B cell (primary cell): ENCODE measurements at regions not wholly inside any gene's neighbourhood (a gene's known extent, or its start where the extent isn't known, plus 50 kb on each side); places are given as distances from the start of the nearest gene placed in this dataset.
"Not testable (repeated sequence)": the region's sequence is repeated elsewhere in the genome, so short reads cannot be mapped to it uniquely, and the experiment has no call there.

ENCODE experiments used
- ATAC-seq: fragments of 200-7000 bp; cut with Tn5 transposase; one replicate; pipeline ENCODE4 v1.10.0; 2021; ENCODE audit warnings: low read depth, mild to moderate bottlenecking, moderate number of reproducible peaks, moderate library complexity
- CTCF ChIA-PET: fragments of 350-600 bp; sonication (Branson Sonifier 250); formaldehyde crosslinking; loops from one replicate; lab custom pipeline; 2021; ENCODE audit warnings: antibody characterized with exemption, inconsistent platforms; lab: Charles Lee
- POLR2A ChIA-PET: fragments of 350-600 bp; sonication (Branson Sonifier 250); formaldehyde crosslinking; loops from one replicate; lab custom pipeline; 2021; ENCODE audit warnings: antibody characterized with exemption; lab: Charles Lee
- DNase-seq: peaks from one replicate; pipeline ENCODE4 v3.0.0; 2013
- H2AFZ ChIP-seq: 2 replicates; pipeline ENCODE4 v1.6.1; 2012; ENCODE audit warnings: mild to moderate bottlenecking, low read depth, low read length; ENCODE audit not compliant: insufficient read depth, poor library complexity, severe bottlenecking
- H3K27ac ChIP-seq, 2 donors: 1 replicate in 1 of 2; 2 replicates in 1 of 2; pipeline ENCODE4 v1.5.1; 2012 to 2013; ENCODE audit warnings: low read length in 2 of 2, mild to moderate bottlenecking in 2 of 2, moderate library complexity in 1 of 2
- H3K27me3 ChIP-seq, 4 experiments: fragments of 200-600 bp in 1 of 4; sonication (generic) in 1 of 4; replicated peaks in 1 of 4; 1 replicate in 2 of 4; 2 replicates in 2 of 4; pipeline versions ENCODE4 v1.6.1 to v1.7.0; 2013 to 2016; ENCODE audit warnings: low read length in 3 of 4, mild to moderate bottlenecking in 2 of 4, mixed read lengths in 1 of 4, moderate library complexity in 1 of 4; ENCODE audit not compliant: insufficient read depth in 4 of 4, control insufficient read depth in 3 of 4; ENCODE audit errors: control extremely low read depth in 1 of 4
- H3K36me3 ChIP-seq, 2 experiments: replicated peaks in 1 of 2; 1 replicate in 1 of 2; 2 replicates in 1 of 2; pipeline versions ENCODE4 v1.6.1 to v1.7.1; 2013; ENCODE audit warnings: low read length in 1 of 2; ENCODE audit not compliant: insufficient read depth in 2 of 2, control insufficient read depth in 1 of 2; ENCODE audit errors: control extremely low read depth in 1 of 2, extremely low read depth in 1 of 2
- H3K4me1 ChIP-seq, 2 donors: fragments of 200-600 bp in 1 of 2; sonication (generic) in 1 of 2; 1 replicate in 1 of 2; 2 replicates in 1 of 2; pipeline versions ENCODE4 v1.5.1 to v1.6.1; 2013 to 2017; ENCODE audit warnings: low read length in 2 of 2; ENCODE audit not compliant: control insufficient read depth in 2 of 2, insufficient read depth in 2 of 2
- H3K4me2 ChIP-seq: replicated peaks from 2 replicates; pipeline ENCODE3; 2012; ENCODE audit warnings: mild to moderate bottlenecking, low read depth, low read length; ENCODE audit not compliant: poor library complexity, severe bottlenecking
- H3K4me3 ChIP-seq, 5 experiments: fragments of 200-600 bp in 1 of 5; sonication (generic) in 1 of 5; 1 replicate in 3 of 5; 2 replicates in 2 of 5; pipeline versions ENCODE4 v1.5.1 to v1.7.0; 2011 to 2016; ENCODE audit warnings: low read length in 4 of 5, mild to moderate bottlenecking in 4 of 5, low read depth in 2 of 5, control low read depth in 1 of 5, moderate library complexity in 1 of 5; ENCODE audit not compliant: insufficient read depth in 1 of 5; ENCODE audit errors: control extremely low read depth in 1 of 5, extremely low read depth in 1 of 5
- H3K79me2 ChIP-seq: fragments of 200-600 bp; sonication (generic); one replicate; pipeline ENCODE4 v1.6.0; 2016; ENCODE audit warnings: low read length; ENCODE audit not compliant: control insufficient read depth, insufficient read depth
- H3K9ac ChIP-seq: fragments of 200-600 bp; sonication (generic); 2 replicates; pipeline ENCODE4 v1.6.1; 2017; ENCODE audit warnings: mild to moderate bottlenecking, low read length, moderate library complexity
- H3K9me3 ChIP-seq, 3 donors: one replicate each; pipeline versions ENCODE4 v1.6.1 to v1.7.1; 2013; ENCODE audit warnings: low read length in 2 of 3; ENCODE audit not compliant: control insufficient read depth in 2 of 3, insufficient read depth in 1 of 3; ENCODE audit errors: control extremely low read depth in 1 of 3
- H4K20me1 ChIP-seq: 2 replicates; pipeline ENCODE4 v1.6.0; 2012; ENCODE audit warnings: mild to moderate bottlenecking, low read length; ENCODE audit not compliant: insufficient read depth, control insufficient read depth, poor library complexity, severe bottlenecking
- H3K27ac Mint-ChIP-seq: one replicate; pipeline ENCODE4 v1.8.0; 2021; ENCODE audit warnings: mixed read lengths
- H3K27me3 Mint-ChIP-seq: one replicate; pipeline ENCODE4 v1.8.0; 2021; ENCODE audit warnings: mixed read lengths
- H3K4me1 Mint-ChIP-seq: one replicate; pipeline ENCODE4 v1.8.0; 2021; ENCODE audit warnings: mixed read lengths
- H3K4me3 Mint-ChIP-seq: one replicate; pipeline ENCODE4 v1.8.0; 2021; ENCODE audit warnings: mixed read lengths
- H3K9me3 Mint-ChIP-seq: one replicate; pipeline ENCODE4 v1.8.0; 2022; ENCODE audit warnings: mixed read lengths; ENCODE audit not compliant: insufficient read depth
- EZH2 ChIP-seq: IDR thresholded peaks from 2 replicates; pipeline ENCODE4 v1.6.1; 2012; ENCODE audit warnings: borderline replicate concordance, low read depth, mild to moderate bottlenecking, moderate library complexity, low read length; ENCODE audit not compliant: insufficient read depth, poor library complexity, severe bottlenecking
- WGBS: methylation state at CpG from one replicate; pipeline ENCODE4 v1.1.5; 2013; ENCODE audit warnings: missing lambda C conversion rate; ENCODE audit not compliant: insufficient coverage; 5-methylcytosine and 5-hydroxymethylcytosine counted together
- intact Hi-C: fragments of 100-400 bp; cut with micrococcal nuclease; formaldehyde crosslinking; loops from one replicate; pipeline ENCODE4 v1.10.0; 2022
- TF ChIP-seq, protein P1 (sequence below): fragments of 200-600 bp; IDR thresholded peaks from one replicate; pipeline ENCODE4 v1.8.0; 2022; ENCODE audit warnings: antibody characterized with exemption, mild to moderate bottlenecking

- no CpG with 5 or more reads among the region's 3 CpGs for WGBS
- ATAC-seq (no peak), DNase-seq (no peak)
- Mint-ChIP-seq H3K9me3 (no peaks in the 10 kb centered on the region), H3K27me3 (no peaks in the 10 kb centered on the region), H3K4me1 (no peaks in the 10 kb centered on the region), H3K27ac (no peak overlapping the region), H3K4me3 (no peak overlapping the region)
- H3K4me1 ChIP-seq = no peaks in the 10 kb centered on the region
- H3K4me3 ChIP-seq = no peak overlapping the region
- H3K4me2 ChIP-seq = no peak overlapping the region
- no peak overlapping the region for H3K9ac ChIP-seq
- H4K20me1 ChIP-seq = no peaks in the 10 kb centered on the region
- no peaks in the 10 kb centered on the region for H3K27me3 ChIP-seq
- H3K79me2 ChIP-seq = no peaks in the 10 kb centered on the region
- no peaks in the 10 kb centered on the region for H3K36me3 ChIP-seq
- intact Hi-C loops = no loop called here
- CTCF ChIA-PET = no interaction called here
- no peak for TF ChIP-seq EZH2
- TF ChIP-seq, protein P1, sequence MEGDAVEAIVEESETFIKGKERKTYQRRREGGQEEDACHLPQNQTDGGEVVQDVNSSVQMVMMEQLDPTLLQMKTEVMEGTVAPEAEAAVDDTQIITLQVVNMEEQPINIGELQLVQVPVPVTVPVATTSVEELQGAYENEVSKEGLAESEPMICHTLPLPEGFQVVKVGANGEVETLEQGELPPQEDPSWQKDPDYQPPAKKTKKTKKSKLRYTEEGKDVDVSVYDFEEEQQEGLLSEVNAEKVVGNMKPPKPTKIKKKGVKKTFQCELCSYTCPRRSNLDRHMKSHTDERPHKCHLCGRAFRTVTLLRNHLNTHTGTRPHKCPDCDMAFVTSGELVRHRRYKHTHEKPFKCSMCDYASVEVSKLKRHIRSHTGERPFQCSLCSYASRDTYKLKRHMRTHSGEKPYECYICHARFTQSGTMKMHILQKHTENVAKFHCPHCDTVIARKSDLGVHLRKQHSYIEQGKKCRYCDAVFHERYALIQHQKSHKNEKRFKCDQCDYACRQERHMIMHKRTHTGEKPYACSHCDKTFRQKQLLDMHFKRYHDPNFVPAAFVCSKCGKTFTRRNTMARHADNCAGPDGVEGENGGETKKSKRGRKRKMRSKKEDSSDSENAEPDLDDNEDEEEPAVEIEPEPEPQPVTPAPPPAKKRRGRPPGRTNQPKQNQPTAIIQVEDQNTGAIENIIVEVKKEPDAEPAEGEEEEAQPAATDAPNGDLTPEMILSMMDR = no peak
- H3K27ac ChIP-seq = no peak overlapping the region
- no peaks in the 10 kb centered on the region for H3K9me3 ChIP-seq
- H2AFZ ChIP-seq = no peak overlapping the region
- POLR2A ChIA-PET = no interaction called here
These were observed 873.9 kb downstream of the GRID1 start for GRCh38 chr10:85492684-85493083.

DNA sequence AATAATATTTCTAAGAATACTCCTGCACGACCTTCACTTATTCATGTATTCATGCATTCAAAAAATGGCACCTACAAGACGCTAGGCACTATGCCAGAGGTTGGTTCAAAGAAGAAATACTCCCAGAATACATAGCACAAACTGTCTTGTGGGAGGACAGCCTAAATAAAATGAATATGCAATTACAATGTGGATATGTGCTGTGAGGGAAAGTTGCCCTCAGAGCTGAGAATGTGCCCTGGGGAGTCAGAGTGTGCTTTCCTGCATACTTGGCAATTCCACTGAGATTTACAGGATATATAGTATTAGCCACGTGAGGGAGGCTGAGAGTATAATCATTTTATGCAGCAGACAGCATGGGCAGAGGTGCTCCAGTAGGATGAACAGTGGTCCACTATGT lies 872.9 kb downstream of the GRID1 start:
- Histone ChIP-seq H3K4me3 (no peak overlapping the region), H3K36me3 (no peaks in the 10 kb centered on the region), H3K27me3 (no peaks in the 10 kb centered on the region), H2AFZ (no peak overlapping the region), H3K9me3 (no peaks in the 10 kb centered on the region), H3K9ac (no peak overlapping the region), H3K79me2 (no peaks in the 10 kb centered on the region), H3K4me1 (no peaks in the 10 kb centered on the region), H4K20me1 (no peaks in the 10 kb centered on the region), H3K27ac (no peak overlapping the region), H3K4me2 (no peak overlapping the region)
- WGBS = no CpG with 5 or more reads among the region's 3 CpGs
- TF ChIP-seq, protein P1 = no peak
- TF ChIP-seq EZH2 = no peak
- ATAC-seq (no peak), DNase-seq (no peak)
- H3K4me1 Mint-ChIP-seq = no peaks in the 10 kb centered on the region
- ChIA-PET CTCF (no interaction called here), POLR2A (no interaction called here)
- no peak overlapping the region for H3K4me3 Mint-ChIP-seq
- intact Hi-C loops = no loop called here
- H3K9me3 Mint-ChIP-seq = no peaks in the 10 kb centered on the region
- no peaks in the 10 kb centered on the region for H3K27me3 Mint-ChIP-seq
- H3K27ac Mint-ChIP-seq = no peak overlapping the region

DNA sequence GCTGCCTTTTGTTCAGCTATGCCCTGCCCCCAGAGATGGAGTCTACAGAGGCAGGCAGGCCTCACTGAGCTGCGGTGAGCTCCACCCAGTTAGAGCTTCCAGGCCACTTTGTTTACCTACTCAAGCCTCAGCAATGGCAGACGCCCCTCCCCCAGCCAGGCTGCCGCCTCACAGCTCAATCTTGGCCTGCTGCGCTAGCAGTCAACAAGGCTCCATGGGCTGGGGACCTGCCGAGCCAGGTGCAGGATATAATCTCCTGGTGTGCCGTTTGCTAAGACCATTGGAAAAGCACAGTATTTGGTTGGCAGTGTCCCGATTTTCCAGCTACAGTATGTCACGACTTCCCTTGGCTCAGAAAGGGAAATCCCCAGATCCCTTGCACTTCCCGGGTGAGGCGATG lies 862.0 kb downstream of the GRID1 start:
- intact Hi-C loops = not testable (repeated sequence)

More for the DNA sequence above, 862.0 kb downstream of the GRID1 start:
- H3K27ac ChIP-seq, H3K36me3 ChIP-seq, H3K27ac Mint-ChIP-seq, H3K9me3 ChIP-seq, H2AFZ ChIP-seq, H3K4me3 Mint-ChIP-seq, POLR2A ChIA-PET, H3K4me1 ChIP-seq, H3K9me3 Mint-ChIP-seq, H3K4me2 ChIP-seq, H3K27me3 Mint-ChIP-seq, CTCF ChIA-PET, DNase-seq, H3K4me3 ChIP-seq, ATAC-seq, H3K79me2 ChIP-seq, H3K9ac ChIP-seq, H4K20me1 ChIP-seq, H3K27me3 ChIP-seq, H3K4me1 Mint-ChIP-seq: not testable (repeated sequence)
- 94% methylated on average over 10 of the region's 10 CpGs for WGBS
